Memory B cell (primary cell): ENCODE measurements at regions not wholly inside any gene's neighbourhood (a gene's known extent, or its start where the extent isn't known, plus 50 kb on each side); places are given as distances from the start of the nearest gene placed in this dataset.

Experiments
- ATAC-seq: fragments of 150-1000 bp; cut with Tn5 transposase; 2 replicates; pipeline ENCODE4 v1.10.0; 2021; ENCODE audit warnings: low read depth, mild to moderate bottlenecking, moderate library complexity
- DNase-seq, 2 donors: peaks; one replicate each; pipeline ENCODE4 v3.0.0; 2022; ENCODE audit warnings: low spot score in 2 of 2
- H3K27ac Mint-ChIP-seq: one replicate; pipeline ENCODE4 v1.8.0; 2022; ENCODE audit warnings: mild to moderate bottlenecking, moderate library complexity, mixed read lengths
- H3K27me3 Mint-ChIP-seq: one replicate; pipeline ENCODE4 v1.8.0; 2022; ENCODE audit warnings: mixed read lengths
- H3K36me3 Mint-ChIP-seq: one replicate; pipeline ENCODE4 v1.8.0; 2022; ENCODE audit warnings: mild to moderate bottlenecking, mixed read lengths
- H3K4me1 Mint-ChIP-seq: one replicate; pipeline ENCODE4 v1.8.0; 2022; ENCODE audit warnings: mixed read lengths
- H3K4me3 Mint-ChIP-seq: one replicate; pipeline ENCODE4 v1.8.0; 2022; ENCODE audit warnings: mild to moderate bottlenecking, moderate library complexity, mixed read lengths
- H3K9me3 Mint-ChIP-seq: one replicate; pipeline ENCODE4 v1.8.0; 2022; ENCODE audit warnings: mixed read lengths

DNA sequence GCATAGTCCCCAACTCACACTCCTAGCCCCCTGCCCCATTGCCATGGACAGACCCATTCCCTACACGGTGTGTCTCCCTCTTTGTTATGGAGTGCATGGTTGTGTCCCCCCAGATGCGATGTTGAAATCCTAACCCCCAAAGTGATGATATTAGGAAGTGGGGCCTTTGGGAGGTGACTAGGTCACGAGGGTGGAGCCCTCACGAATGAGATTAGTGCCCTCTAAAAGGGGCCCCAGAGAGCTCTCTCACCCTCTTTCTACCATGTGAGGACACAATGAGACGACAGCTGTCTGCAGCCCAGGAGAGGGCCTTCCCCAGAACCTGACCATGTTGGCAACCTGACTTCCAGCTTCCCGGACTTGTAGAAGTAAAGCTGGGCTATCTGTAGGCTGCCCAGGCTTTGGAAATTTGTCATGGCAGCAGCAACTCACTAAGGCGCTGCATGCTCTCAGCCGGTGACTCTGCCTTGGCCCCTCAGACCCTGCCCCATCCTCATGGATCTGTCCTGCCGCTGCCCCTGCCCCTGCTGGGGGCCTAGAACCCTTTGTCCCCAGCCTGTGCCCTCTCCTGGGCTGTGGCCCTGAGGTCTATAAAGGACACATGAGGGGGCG, 318.1 kb upstream of the RTL1 start:
- ATAC-seq (no peak), DNase-seq (no peak)
- Mint-ChIP-seq H3K9me3 (peaks cover 4% of the 10 kb centered on the region), H3K27ac (no peak overlapping the region), H3K36me3 (no peaks in the 10 kb centered on the region), H3K4me3 (no peak overlapping the region), H3K4me1 (no peaks in the 10 kb centered on the region), H3K27me3 (peaks cover 4% of the 10 kb centered on the region)

DNA sequence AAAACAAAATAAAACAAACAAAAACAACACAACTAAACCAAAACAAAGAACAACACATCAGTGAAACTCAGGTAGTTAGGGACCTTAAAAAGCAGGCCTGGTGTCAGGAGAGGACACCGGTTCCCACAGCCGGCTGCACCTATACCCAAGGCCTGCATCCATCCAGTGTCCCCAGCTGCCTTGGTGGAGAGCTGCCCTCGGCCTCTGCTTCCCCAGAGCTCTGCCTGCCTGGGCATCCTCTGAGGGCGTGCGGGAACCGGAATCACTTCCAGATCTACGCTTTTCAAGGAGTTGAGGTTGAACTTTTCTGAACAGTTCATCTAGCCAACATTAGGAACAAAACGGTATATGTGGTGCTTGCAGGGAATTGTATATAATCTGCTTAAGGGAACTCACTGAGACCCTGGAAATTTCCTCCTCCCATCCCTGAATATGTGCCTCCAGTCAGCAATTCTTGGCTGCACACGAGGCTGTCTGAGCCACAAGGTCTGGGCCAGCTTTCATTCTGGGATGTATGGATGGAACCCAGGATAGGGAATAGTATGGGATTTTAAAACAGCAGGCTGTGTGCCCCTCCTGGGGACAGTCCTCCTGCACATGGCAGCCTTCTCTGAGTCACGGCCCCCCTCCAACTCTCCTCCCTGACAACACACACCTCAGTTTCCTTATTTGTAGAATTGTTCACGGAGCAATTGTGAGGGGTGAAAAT, 319.0 kb upstream of the RTL1 start:
- no peak overlapping the region for H3K4me3 Mint-ChIP-seq
- H3K27ac Mint-ChIP-seq = no peak overlapping the region
- DNase-seq (no peak), ATAC-seq (no peak)
- H3K36me3 Mint-ChIP-seq = no peaks in the 10 kb centered on the region
- peaks cover 4% of the 10 kb centered on the region for H3K27me3 Mint-ChIP-seq
- H3K9me3 Mint-ChIP-seq = peaks cover 4% of the 10 kb centered on the region
- H3K4me1 Mint-ChIP-seq = no peaks in the 10 kb centered on the region

DNA sequence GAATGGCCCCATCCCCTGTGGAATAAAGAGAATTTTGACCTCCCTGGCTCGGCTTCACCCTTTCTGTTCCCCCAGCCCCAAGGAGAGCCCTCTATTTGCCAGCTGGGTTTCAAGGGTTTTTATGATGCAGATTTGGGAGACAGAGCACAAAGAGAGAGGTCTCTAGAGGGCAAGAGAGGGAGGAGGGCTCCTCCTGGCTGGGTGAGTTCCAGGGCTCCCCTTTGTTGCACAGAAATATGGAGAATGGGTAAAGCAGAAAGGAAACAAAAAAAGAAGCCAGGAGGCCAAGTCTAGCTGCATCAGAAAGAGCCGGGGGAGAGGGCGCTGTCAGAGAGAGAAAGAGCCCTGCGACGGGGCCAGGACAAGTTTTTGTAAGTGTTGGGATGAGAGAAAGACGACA, 319.6 kb upstream of the RTL1 start:
- no peak for ATAC-seq
- Mint-ChIP-seq H3K27me3 (peaks cover 4% of the 10 kb centered on the region), H3K27ac (no peak overlapping the region), H3K4me1 (no peaks in the 10 kb centered on the region), H3K4me3 (no peak overlapping the region), H3K9me3 (peaks cover 4% of the 10 kb centered on the region), H3K36me3 (no peaks in the 10 kb centered on the region)
- no peak for DNase-seq

DNA sequence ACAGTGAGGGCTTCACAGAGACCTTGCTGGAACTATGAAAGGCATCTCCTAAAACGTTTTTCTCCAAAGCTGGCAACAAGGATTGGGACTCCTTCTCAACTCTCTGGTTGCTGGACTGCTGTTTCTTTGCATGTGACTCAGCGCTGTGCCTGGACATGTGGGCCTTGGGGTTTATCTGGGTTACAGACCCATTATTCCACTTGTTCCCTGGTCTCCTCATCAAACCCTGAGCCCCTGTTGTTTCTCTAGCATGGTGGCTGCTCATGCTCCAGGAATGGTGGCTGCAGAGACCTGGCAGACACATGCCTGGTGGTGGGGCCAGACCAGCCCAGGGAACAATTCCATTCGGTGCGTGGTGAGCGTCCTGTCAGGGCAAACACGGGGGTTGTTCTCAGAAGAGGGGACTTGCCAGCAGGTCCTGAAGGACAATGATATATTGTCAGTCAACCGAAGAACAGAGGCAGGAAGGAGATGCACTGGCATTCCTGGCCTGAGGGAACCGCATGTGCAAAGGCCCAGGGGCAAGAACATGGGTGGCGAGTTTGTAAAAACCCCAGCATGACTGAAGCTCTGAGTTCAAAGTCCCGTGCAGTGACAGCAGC, 320.1 kb upstream of the RTL1 start:
- DNase-seq = no peak
- no peaks in the 10 kb centered on the region for H3K36me3 Mint-ChIP-seq
- no peak overlapping the region for H3K4me3 Mint-ChIP-seq

DNA sequence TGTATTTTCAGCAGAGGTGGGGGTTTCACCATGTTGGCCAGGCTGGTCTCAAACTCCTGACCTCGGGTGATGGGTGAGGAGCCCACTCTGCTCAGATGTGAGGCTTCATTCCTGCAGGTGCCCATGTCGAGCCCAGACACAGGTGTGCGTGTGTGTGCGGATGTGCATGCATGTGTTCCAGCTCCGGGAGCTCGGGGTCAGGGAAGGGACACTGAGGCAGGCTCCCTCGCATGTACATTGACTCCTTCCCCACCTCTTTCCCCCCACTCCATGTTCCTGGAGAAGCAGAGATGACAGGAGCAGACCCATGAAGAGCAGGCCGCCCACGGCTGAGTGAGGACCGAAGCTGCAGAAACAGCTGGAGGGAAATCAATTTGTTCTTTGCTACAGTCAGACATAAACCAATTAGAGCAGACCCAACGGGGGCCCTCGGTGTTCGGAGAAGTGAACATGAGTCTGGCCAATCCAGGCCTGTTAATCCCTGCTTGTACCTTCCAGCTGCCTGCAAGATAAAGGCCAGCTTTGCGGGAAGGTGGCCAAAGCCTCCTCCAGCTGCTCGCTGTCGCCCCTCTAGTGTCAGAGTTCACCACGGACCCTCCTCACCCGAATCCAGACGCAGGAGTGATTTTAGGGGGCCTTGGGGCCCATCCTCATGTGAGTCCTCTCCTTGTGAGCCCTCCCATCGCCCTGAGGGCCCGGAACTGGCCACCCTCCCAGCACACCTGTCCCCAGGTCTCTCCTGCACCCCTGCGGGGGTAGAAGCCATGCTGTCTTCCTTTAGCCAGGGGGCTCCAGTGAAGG, 321.0 kb upstream of the RTL1 start:
- no peaks in the 10 kb centered on the region for H3K36me3 Mint-ChIP-seq
- H3K4me1 Mint-ChIP-seq = no peaks in the 10 kb centered on the region
- ATAC-seq (no peak), DNase-seq (no peak)
- H3K27me3 Mint-ChIP-seq = peaks cover 4% of the 10 kb centered on the region
- no peak overlapping the region for H3K27ac Mint-ChIP-seq
- H3K4me3 Mint-ChIP-seq = no peak overlapping the region
- peaks cover 2% of the 10 kb centered on the region for H3K9me3 Mint-ChIP-seq

More for the DNA sequence above, 320.1 kb upstream of the RTL1 start:
- Mint-ChIP-seq H3K27me3 (peaks cover 4% of the 10 kb centered on the region), H3K4me1 (no peaks in the 10 kb centered on the region), H3K9me3 (peaks cover 4% of the 10 kb centered on the region), H3K27ac (no peak overlapping the region)
- ATAC-seq = no peak

DNA sequence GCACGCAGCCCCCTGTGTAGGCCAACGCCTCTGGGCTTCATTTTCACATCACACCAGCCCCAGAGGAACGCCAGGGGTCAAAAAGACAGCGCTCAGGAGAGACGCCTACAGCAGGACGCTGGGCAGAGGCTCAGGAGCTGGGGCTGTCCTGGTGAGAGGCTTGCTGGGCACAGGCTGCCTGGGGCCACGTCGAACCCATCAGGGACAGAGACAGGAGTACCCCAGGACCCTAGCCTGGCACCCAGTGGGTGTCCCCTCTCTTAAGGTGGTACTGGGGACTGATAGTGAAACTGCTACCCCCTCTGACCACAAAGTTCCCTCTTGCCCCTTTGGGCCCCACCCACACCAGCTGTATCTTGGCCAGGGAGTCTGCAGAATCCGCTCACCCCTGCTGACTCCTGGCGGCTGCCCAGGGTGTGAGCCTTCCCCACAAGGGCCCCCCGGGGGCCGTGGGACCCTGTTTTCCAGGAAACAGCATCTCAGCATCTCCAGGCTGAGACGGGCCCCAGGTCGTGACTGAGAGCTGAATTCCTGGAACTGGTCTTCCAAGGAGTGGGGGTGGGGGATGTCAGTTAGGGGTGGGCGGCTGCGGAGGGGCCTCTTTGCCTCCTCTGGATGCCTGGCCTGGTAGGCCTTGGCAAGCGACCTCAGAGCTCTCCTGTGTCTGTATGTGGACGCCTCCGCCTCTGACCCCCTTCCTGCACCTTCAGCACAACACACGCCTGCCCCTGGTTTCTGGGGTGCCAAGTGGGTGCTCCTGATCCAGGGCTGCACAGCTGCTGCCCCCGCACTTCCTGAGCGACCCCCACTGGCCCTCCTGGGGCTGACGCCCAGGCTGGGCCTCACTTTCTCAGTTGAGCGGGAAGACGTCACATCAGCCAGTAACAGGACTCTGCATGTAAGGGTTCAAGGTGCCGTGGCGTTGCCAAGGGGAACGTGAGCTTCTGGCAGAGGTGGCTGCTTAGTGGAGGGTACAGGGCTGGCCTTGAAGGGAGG, 321.9 kb upstream of the RTL1 start:
- ATAC-seq = no peak
- Mint-ChIP-seq H3K9me3 (peaks cover 2% of the 10 kb centered on the region), H3K4me3 (no peak overlapping the region), H3K4me1 (no peaks in the 10 kb centered on the region), H3K36me3 (no peaks in the 10 kb centered on the region), H3K27me3 (peaks cover 7% of the 10 kb centered on the region), H3K27ac (no peak overlapping the region)
- no peak for DNase-seq

DNA sequence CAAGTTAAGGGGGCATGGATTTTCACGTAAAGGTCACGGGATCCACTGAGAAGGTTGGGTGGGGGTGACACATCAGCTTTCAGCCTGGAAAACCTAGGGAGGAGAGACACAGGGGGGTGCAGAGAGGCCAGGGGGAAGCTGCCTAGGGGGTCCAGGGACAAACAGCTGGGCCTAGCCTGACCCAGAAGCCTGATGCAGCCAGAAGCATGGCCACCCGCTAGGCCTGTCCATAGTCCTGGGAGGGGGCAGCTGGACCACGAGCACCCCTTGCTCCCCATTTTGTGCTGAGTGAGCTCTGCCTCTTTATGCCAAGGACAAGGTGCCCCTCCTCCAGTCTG, 322.7 kb upstream of the RTL1 start:
- Mint-ChIP-seq H3K4me1 (no peaks in the 10 kb centered on the region), H3K36me3 (no peaks in the 10 kb centered on the region), H3K9me3 (peaks cover 2% of the 10 kb centered on the region), H3K4me3 (no peak overlapping the region), H3K27me3 (peaks cover 5% of the 10 kb centered on the region), H3K27ac (no peak overlapping the region)
- ATAC-seq (no peak), DNase-seq (no peak)

DNA sequence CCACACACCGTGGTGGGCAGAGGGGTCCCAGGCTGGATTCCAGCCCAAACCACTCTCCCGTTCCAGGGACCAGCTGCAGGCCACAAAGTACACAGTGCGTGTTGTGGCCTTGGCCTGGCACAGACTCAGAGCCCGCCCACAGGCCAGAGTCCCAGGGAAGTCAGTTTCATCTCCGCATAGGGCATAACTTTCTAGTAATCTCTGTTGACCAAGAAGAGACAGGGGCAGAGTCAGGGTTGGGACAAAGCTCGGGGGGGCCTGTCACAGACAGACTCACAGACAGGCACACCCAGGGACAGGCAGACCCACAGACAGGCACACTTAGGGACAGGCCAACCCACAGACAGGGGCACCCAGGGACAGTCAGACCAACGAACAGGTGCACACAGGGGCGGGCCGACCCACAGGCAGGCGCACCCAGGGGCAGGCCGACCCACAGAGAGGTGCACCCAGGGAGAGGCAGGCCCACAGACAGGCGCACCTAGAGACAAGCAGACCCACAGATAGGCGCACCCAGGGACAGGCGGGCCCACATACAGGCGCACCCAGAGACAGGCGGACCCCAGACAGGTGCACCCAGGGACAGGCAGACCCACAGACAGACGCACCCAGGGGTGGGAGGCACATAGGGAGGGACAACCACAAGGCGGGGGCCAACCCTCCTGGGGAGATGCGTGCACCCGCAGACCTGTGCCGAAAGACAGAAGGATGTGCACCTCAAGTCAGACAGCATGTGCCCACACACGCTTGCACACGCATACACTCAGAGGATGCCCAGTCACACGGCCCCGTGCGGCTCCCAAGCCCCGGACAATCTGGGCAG, 323.3 kb upstream of the RTL1 start:
- Mint-ChIP-seq H3K36me3 (no peaks in the 10 kb centered on the region), H3K27me3 (peaks cover 3% of the 10 kb centered on the region), H3K9me3 (no peaks in the 10 kb centered on the region), H3K4me3 (no peak overlapping the region), H3K4me1 (no peaks in the 10 kb centered on the region), H3K27ac (no peak overlapping the region)
- DNase-seq (no peak), ATAC-seq (no peak)

DNA sequence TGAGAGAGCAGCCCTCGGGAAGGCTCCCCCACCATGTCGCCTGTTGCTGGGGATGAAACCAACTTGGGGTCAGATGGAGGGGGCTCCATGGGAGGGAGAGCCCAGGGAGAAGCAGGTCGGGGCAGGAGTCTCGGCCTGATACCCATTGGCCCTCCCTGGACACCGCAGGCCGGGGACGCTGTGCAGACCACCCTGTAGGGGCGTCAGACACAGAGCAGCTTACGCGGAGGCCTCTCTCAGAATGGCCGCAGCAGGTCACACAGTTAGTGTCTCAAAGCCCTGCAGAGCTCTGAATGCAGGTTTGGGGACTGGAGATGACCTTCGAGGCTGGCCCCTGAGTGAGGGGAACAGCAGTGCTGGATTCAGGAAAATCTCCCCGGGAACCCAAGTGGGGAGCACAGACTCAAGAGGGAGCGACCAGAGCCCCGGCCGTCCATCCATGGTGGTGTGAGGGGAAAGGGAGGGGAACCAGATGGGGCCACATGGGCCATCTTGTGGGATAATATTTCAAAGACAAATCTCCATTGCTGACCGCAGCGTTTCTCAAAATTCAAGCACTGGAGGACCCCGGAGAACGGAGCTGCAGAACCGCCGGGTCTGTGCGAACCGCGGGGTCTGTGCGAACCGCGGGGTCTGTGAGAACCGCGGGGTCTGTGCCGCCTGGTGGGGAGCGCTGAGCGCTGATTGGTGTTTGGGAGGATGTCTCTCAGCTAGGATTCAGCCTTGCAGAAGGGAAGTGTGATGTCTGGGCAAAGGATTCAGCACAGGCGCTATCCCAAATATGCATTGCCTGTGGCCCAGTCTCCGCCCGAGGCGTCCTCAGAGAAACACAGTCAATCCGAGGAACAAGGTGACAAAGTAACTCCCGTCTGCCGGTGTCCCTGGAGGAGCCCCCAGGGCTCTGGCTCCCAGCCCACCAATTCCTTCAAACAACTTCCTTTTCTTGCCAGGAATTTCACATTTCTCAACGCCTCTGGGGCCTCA, 324.4 kb upstream of the RTL1 start:
- Mint-ChIP-seq H3K4me1 (no peaks in the 10 kb centered on the region), H3K9me3 (no peaks in the 10 kb centered on the region), H3K36me3 (no peaks in the 10 kb centered on the region), H3K27ac (no peak overlapping the region), H3K27me3 (peaks cover 3% of the 10 kb centered on the region), H3K4me3 (no peak overlapping the region)
- DNase-seq (no peak), ATAC-seq (no peak)

DNA sequence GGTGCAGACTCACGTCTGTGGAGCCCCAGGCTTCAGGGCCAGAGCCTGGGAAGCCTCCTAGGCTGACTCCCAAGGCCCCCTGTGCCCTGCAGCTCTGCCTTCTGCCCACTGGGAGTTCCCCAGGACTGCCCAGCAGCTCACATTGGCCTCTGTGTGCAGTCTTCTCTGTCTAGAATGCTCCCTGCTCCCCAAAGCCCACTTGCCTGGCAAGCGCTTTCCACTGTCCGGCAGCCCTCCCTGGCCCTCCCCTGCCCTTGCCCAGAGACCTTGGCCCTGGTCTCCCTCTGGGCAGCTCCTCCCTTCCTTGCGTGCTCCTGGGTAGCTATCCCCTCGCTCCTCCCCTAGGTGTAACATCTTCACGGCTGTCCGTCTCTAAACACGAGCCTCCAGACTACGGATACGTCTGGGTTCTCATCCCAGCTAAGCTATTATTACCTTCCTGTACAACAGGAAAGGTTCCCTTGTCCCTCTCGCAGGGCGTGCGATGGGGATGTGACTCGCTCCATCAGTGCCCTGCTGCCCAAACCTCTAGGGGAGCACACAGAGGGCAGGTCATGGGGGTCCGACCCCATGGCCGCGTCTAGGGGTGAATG, 325.5 kb upstream of the RTL1 start:
- ATAC-seq (no peak), DNase-seq (no peak)
- Mint-ChIP-seq H3K9me3 (no peaks in the 10 kb centered on the region), H3K4me3 (no peak overlapping the region), H3K36me3 (no peaks in the 10 kb centered on the region), H3K4me1 (no peaks in the 10 kb centered on the region), H3K27me3 (peaks cover 3% of the 10 kb centered on the region), H3K27ac (no peak overlapping the region)

DNA sequence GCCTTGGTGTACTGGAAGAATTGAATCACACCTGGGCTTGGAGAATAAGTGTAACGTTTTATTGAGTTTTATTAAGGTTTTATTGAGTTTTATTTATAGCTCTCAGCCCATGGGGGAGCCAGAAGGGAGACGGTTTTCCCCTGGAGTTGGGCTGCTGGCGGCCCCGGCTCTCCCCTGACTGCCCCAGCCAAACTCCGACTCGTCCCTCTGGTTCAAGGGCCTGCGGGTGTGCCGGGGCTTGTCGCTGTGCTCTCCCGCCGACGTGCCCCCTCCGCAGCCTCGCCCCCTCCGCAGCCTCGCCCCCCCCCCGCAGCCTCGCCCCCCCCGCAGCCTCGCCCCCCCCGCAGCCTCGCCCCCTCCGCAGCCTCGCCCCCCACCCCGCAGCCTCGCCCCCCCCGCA, 326.1 kb upstream of the RTL1 start:
- ATAC-seq (no peak), DNase-seq (no peak)
- peaks cover 3% of the 10 kb centered on the region for H3K27me3 Mint-ChIP-seq
- H3K36me3 Mint-ChIP-seq = no peaks in the 10 kb centered on the region
- H3K27ac Mint-ChIP-seq = no peak overlapping the region
- H3K9me3 Mint-ChIP-seq = no peaks in the 10 kb centered on the region
- no peak overlapping the region for H3K4me3 Mint-ChIP-seq
- no peaks in the 10 kb centered on the region for H3K4me1 Mint-ChIP-seq
